Activated naive CD4-positive, alpha-beta T cell treated with Interleukin-2 at 50 U/mL for 16 hours (primary cell): ENCODE measurements at regions not wholly inside any gene's neighbourhood (a gene's known extent, or its start where the extent isn't known, plus 50 kb on each side); places are given as distances from the start of the nearest gene placed in this dataset.

Experiments
- DNase-seq: peaks from one replicate; pipeline ENCODE4 v3.0.0-alpha.2; 2020

GRCh38 chr4:179509489-179509888 is 2067.3 kb upstream of the AGA start:
- DNase-seq = no peak

GRCh38 chr4:179521952-179522351 is 2079.7 kb upstream of the AGA start:
- no peak for DNase-seq

GRCh38 chr4:179530958-179531357 is 2088.7 kb upstream of the AGA start:
- DNase-seq = no peak

GRCh38 chr4:179536694-179537093 is 2094.5 kb upstream of the AGA start:
- DNase-seq = no peak

- DNase-seq = no peak
These were observed 2097.4 kb upstream of the AGA start for GRCh38 chr4:179539641-179540040.

- DNase-seq = no peak
These were observed 2101.5 kb upstream of the AGA start for GRCh38 chr4:179543771-179544170.

- DNase-seq = no peak
These were observed 2102.3 kb upstream of the AGA start for GRCh38 chr4:179544496-179544895.

GRCh38 chr4:179552131-179552530 is 2109.9 kb upstream of the AGA start:
- no peak for DNase-seq

GRCh38 chr4:179563741-179564140 is 2121.5 kb upstream of the AGA start:
- no peak for DNase-seq

- no peak for DNase-seq
These were observed 2127.3 kb upstream of the AGA start for GRCh38 chr4:179569549-179569948.

- DNase-seq = no peak
These were observed 2140.1 kb upstream of the AGA start for GRCh38 chr4:179582164-179582905.

- no peak for DNase-seq
These were observed 2141.0 kb upstream of the AGA start for GRCh38 chr4:179583221-179583620.

- no peak for DNase-seq
These were observed 2141.9 kb upstream of the AGA start for GRCh38 chr4:179584101-179584500.

- no peak for DNase-seq
These were observed 2143.5 kb upstream of the AGA start for GRCh38 chr4:179585761-179586160.

- DNase-seq = no peak
These were observed 2144.2 kb upstream of the AGA start for GRCh38 chr4:179586460-179586859.

- DNase-seq = no peak
These were observed 2153.6 kb upstream of the AGA start for GRCh38 chr4:179595671-179596410.

GRCh38 chr4:179596621-179597020 is 2154.4 kb upstream of the AGA start:
- no peak for DNase-seq

- no peak for DNase-seq
These were observed 2155.1 kb upstream of the AGA start for GRCh38 chr4:179597301-179597700.

GRCh38 chr4:179601671-179602070 is 2159.4 kb upstream of the AGA start:
- DNase-seq = no peak

- DNase-seq = no peak
These were observed 2163.0 kb upstream of the AGA start for GRCh38 chr4:179605196-179605595.

- DNase-seq = no peak
These were observed 2164.8 kb upstream of the AGA start for GRCh38 chr4:179607003-179607402.

- no peak for DNase-seq
These were observed 2173.5 kb upstream of the AGA start for GRCh38 chr4:179615704-179616103.

- no peak for DNase-seq
These were observed 2176.7 kb upstream of the AGA start for GRCh38 chr4:179618966-179619365.

- DNase-seq = no peak
These were observed 2182.5 kb upstream of the AGA start for GRCh38 chr4:179624768-179625181.

- DNase-seq = no peak
These were observed 2183.2 kb upstream of the AGA start for GRCh38 chr4:179625406-179625805.
